Right hindlimb (tissue), 1 donor: ENCODE measurements at regions not wholly inside any gene's neighbourhood (a gene's known extent, or its start where the extent isn't known, plus 50 kb on each side); places are given as distances from the start of the nearest gene placed in this dataset.
A peak's percentile ranks its signal among the peaks of the same experiment; 100 is the strongest.

Source experiments
- DNase-seq: peaks from one replicate; pipeline ENCODE4 v3.0.0-alpha.2; 2018

- no peak for DNase-seq
These were observed 111.9 kb upstream of the CALN1 start for GRCh38 chr7:72524037-72524436.

GRCh38 chr7:72504061-72504706 is 92.0 kb upstream of the CALN1 start:
- peak; percentile 20 for DNase-seq

GRCh38 chr7:72503644-72504043 is 91.5 kb upstream of the CALN1 start:
- no peak for DNase-seq

- DNase-seq, result no peak
These were observed 82.7 kb upstream of the CALN1 start for GRCh38 chr7:72494807-72495206.

GRCh38 chr7:72493850-72494661 is 81.9 kb upstream of the CALN1 start:
- DNase-seq, result peak; percentile 61

GRCh38 chr7:72492461-72493065 is 80.4 kb upstream of the CALN1 start:
- DNase-seq, result no peak

GRCh38 chr7:72490301-72490700 is 78.2 kb upstream of the CALN1 start:
- DNase-seq, result no peak

GRCh38 chr7:72481934-72482333 is 69.8 kb upstream of the CALN1 start:
- no peak for DNase-seq

- no peak for DNase-seq
These were observed 64.6 kb upstream of the CALN1 start for GRCh38 chr7:72476608-72477305.

- DNase-seq, result no peak
These were observed 55.1 kb upstream of the CALN1 start for GRCh38 chr7:72467237-72467636.

- no peak for DNase-seq
These were observed 54.7 kb upstream of the CALN1 start for GRCh38 chr7:72466797-72467196.

- DNase-seq, result no peak
These were observed 53.4 kb upstream of the CALN1 start for GRCh38 chr7:72465521-72465920.

- no peak for DNase-seq
These were observed 50.2 kb upstream of the CALN1 start for GRCh38 chr7:72462311-72462710.
